HG03378 (cell line): ENCODE measurements at regions not wholly inside any gene's neighbourhood (a gene's known extent, or its start where the extent isn't known, plus 50 kb on each side); places are given as distances from the start of the nearest gene placed in this dataset.

Source experiments
- ATAC-seq: cut with Tn5 transposase; IDR thresholded peaks from one replicate; pipeline ENCODE4 v1.9.1; 2021; ENCODE audit warnings: mild to moderate bottlenecking, moderate library complexity; ENCODE audit not compliant: unreplicated experiment

DNA sequence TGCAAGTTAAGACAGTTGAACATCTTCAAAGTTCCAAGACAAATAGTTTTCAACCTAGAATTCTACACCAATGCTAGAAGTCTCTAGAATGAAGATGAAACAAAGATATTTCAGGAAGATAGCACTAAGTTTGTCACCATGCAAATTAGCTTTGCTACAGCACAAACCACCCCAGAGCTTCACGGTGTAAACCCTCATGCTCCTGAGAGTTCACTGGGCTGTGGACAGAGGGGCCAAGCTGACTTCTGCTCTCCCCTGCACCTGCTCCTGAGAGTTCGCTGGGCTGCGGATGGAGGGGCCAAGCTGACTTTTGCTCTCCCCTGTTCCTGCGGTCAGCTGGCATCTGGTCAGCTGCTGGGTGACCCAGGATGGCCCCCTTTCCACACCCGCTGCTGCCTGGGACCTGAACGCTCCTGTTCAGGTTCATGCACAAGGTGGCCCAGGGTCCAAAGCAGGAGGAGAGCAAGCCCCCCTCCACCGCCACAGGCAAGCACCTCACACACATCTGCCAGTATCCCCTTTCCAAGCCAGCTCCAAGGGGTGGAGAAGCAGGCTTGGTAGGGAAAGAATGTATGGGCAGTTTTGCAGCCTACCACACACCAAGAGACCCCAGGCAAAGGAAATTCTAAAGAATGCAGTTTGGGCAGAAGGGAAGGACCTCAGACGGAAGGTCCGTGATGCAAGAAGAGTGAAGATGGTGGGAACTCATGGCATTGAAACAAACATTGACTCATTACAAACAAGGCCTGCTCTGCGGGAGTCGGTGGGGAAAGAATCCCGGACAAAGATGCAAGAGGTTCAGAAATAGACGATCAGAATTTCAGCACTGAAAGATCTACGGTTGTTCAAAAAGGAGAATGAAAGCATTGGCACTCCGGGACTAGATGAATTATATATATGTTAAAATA is 137.8 kb upstream of the PPP2R2D start:
- ATAC-seq, result no peak

DNA sequence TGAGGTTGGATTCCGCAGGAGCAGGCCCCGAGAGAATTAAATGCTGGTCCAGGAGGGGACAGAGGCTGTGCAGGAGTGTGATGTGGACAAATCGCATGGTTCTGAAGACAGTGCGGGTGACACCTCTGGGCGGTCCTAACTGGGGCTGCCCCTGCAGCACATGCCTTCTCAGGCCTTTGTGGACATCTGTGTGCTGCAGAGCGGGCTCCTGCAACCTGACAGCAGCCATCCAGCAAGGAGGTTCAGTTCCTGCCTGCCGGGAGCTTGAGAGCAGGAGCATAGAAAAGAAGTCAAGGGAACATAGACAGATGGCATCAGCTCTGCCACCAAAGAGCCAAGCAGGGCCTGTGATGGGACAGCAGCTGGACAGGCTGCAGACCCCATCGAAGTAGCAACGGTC is 135.9 kb upstream of the PPP2R2D start:
- ATAC-seq, result no peak

DNA sequence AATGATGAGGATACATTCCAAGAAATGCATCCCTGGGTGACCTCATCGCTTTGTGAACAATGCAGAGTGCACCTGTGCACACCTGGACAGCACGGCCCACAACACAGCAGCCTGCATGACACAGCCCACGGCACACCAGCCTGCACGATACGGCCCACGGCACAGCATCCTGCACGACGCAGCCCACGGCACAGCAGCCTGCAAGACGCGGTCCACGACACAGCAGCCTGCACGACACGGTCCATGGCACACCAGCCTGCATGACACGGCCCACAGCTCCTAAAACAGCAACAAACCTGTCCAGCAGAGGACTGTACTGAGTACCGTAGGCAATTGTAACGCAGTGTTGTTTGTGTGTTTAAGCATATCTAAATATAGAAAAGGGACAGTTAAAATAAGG is 134.7 kb upstream of the PPP2R2D start:
- no peak for ATAC-seq

- ATAC-seq, result no peak
These were observed 133.1 kb upstream of the PPP2R2D start for GRCh38 chr10:131767716-131768115.

GRCh38 chr10:131769571-131770410 is 131.0 kb upstream of the PPP2R2D start:
- ATAC-seq, result no peak

GRCh38 chr10:131770946-131771633 is 129.7 kb upstream of the PPP2R2D start:
- ATAC-seq, result no peak

DNA sequence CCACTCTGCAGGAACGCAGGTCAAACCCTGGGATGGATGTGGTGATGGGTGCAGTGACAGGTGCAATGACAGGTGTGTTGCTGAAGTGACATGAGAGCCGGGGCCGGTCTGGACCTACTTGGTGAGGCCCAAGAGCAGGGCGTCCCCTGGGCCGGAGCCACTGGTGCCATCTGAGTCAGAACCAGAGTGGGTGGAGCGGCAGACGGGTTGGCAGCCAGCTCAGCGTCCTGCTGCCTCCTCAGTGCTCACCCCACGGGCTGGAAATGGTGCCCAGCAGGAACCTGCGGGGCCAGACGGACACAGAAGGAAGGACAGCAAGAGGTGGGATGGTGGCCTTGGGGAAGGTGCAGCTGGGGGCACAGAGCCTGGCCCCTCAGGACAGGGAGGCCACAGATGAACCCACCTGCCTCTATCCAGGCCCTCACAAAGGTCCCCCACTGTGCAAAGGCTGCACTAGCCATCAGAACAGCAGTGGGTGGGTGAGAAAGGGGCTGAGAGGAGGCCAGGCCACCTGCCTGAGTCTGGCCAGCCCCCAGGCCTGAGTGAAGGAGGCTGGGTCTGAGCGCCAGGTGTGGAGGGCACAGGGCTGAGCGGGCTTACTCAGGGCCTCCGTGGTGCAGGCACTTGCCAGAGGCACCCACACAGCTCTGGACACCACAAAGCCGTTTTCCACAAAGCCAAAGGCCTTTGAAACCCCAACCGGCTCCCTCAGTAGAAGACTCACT is 129.0 kb upstream of the PPP2R2D start:
- ATAC-seq, result no peak

GRCh38 chr10:131772441-131772840 is 128.4 kb upstream of the PPP2R2D start:
- no peak for ATAC-seq

GRCh38 chr10:131773370-131774343 is 127.2 kb upstream of the PPP2R2D start:
- ATAC-seq, result no peak

GRCh38 chr10:131774681-131775085 is 126.1 kb upstream of the PPP2R2D start:
- ATAC-seq, result no peak

DNA sequence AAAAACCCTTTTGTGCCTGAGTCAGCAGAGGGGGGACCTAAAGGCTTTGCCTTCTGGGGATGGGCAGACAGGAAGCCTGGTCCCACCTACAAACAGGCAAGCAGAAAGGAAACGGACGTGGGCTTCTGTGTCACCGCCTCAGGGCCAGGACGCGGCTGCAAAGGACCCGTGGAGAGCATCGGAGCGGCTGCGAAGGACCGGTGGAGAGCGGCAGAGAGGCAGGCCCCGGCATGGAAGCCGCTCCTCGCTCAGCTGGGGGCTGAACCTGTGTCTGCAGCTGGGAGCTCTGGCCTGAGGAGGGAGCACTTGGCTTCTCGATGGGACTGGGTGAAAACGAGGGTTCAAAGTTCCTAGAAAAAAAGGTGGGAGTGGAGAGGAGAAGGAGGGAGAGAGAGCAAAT is 125.4 kb upstream of the PPP2R2D start:
- no peak for ATAC-seq

GRCh38 chr10:131775833-131776232 is 125.0 kb upstream of the PPP2R2D start:
- ATAC-seq, result no peak

DNA sequence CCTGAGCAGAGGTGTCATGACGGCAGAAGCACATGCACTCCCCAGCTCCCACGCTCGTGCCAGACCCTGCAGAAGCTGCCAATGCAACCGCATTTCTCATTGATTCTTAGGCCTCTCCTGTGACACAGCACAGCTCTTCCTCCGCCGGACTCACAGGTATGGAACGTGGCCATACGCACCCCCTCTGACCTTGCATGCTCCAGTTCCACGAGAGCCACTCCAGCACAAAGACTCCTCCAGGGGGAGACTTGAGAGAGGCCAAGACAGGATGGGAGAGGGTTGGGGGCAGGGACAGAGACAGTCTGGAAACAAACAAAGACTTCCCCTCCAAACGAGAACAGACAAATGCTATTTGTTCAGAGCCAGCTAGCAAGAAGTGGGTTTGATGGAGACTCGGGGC is 124.3 kb upstream of the PPP2R2D start:
- ATAC-seq, result no peak

DNA sequence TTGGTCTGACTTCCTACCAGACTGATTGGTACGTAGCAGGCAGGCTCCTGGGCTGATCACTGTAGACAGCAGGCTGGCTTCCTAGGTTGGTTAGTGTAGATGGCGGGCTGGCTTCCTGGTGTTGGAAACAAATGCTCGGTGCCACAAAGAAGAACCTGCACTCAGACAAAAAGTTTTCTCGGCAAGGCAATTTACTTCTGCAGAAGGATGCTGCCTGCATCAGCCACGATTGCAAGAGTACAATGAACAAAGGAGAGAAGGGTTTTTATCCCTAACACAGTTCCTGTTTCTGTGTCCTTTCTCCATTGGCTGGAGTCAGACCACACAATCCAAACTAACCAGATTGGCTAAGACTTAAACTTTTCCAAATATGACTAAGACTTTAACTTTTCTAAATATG is 123.6 kb upstream of the PPP2R2D start:
- ATAC-seq, result no peak

GRCh38 chr10:131777921-131778320 is 122.9 kb upstream of the PPP2R2D start:
- ATAC-seq, result no peak

- ATAC-seq, result no peak
These were observed 122.4 kb upstream of the PPP2R2D start for GRCh38 chr10:131778385-131778784.

- ATAC-seq, result no peak
These were observed 122.0 kb upstream of the PPP2R2D start for GRCh38 chr10:131778842-131779241.

DNA sequence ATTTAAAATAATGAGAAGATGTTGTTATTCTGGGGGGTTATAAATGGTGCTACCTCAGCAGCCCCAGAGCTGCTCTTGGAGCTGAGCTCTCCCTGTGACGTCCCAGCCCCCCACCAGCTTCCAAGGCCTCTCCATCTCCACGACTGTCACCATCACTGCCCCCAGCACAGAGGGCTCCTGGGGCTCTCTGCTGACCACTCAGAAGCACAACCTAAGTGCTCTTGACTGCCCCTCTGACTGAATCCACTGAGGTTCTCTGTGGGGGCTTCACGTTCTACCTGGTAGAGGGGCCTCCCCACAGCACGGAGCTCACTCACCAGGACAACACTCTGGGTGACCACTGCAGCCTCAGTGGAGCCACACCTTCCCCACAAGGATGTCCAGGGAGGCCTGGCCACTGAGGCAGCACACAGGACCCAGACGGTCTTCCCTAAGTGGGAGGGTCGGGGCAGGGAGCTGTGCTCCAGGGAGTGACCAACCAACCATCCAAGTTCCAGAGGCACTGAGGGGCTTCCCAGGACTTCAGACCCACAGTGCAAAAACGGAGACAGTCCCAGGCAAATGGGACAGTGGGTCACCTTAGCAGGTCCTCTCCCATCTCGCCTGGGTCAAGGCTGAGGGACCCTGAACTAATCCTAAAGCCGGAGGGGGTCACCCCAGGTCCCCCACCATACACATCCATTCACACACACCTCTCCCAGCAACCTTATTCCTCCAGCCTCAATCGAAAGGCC is 121.0 kb upstream of the PPP2R2D start:
- no peak for ATAC-seq

DNA sequence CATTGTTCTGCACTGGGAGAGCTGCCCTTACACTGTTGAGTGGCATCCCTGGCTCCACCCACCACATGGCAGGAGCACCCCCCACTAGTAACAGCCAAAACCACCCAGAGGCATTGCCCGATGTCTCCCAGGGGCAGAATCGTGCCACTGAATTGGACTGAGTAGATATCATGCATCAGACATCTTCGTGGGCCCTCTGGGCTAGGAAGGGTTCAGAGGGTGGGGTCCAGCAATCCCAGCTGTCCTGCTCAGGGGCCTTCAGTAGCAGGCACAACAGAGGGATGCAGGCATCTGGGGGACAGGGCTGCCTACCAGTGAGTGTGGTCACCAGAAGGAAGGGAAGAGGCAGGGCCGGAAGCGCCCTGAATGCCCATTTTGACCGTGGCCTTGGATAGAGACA is 119.7 kb upstream of the PPP2R2D start:
- ATAC-seq, result no peak
